HG02571 (cell line): ENCODE measurements at regions not wholly inside any gene's neighbourhood (a gene's known extent, or its start where the extent isn't known, plus 50 kb on each side); places are given as distances from the start of the nearest gene placed in this dataset.

Experiments used
- ATAC-seq: cut with Tn5 transposase; IDR thresholded peaks from one replicate; pipeline ENCODE4 v1.9.1; 2021; ENCODE audit warnings: mild to moderate bottlenecking, moderate library complexity; ENCODE audit not compliant: unreplicated experiment

GRCh38 chr9:115598751-115599150 is 480.8 kb upstream of the TNC start:
- ATAC-seq: no peak

- ATAC-seq: no peak
Measured at GRCh38 chr9:115599898-115600297, 481.9 kb upstream of the TNC start.

GRCh38 chr9:115601434-115601833 is 483.5 kb upstream of the TNC start:
- no peak for ATAC-seq

GRCh38 chr9:115604831-115605483 is 487.0 kb upstream of the TNC start:
- no peak for ATAC-seq

- ATAC-seq: no peak
Measured at GRCh38 chr9:115606838-115607237, 488.9 kb upstream of the TNC start.

- ATAC-seq: no peak
Measured at GRCh38 chr9:115614326-115614999, 496.5 kb upstream of the TNC start.

- ATAC-seq: no peak
Measured at GRCh38 chr9:115615000-115615401, 497.0 kb upstream of the TNC start.

- no peak for ATAC-seq
Measured at GRCh38 chr9:115615821-115616665, 498.1 kb upstream of the TNC start.

- no peak for ATAC-seq
Measured at GRCh38 chr9:115616666-115617239, 498.8 kb upstream of the TNC start.

GRCh38 chr9:115625251-115625650 is 507.3 kb upstream of the TNC start:
- ATAC-seq: no peak

GRCh38 chr9:115625954-115626353 is 508.0 kb upstream of the TNC start:
- ATAC-seq: no peak

- ATAC-seq: no peak
Measured at GRCh38 chr9:115627511-115627910, 509.6 kb upstream of the TNC start.

- ATAC-seq: no peak
Measured at GRCh38 chr9:115628426-115628825, 510.5 kb upstream of the TNC start.

- ATAC-seq: no peak
Measured at GRCh38 chr9:115629879-115630840, 512.2 kb upstream of the TNC start.

- ATAC-seq: no peak
Measured at GRCh38 chr9:115632391-115632790, 514.4 kb upstream of the TNC start.

GRCh38 chr9:115633104-115633503 is 515.1 kb upstream of the TNC start:
- no peak for ATAC-seq

- ATAC-seq: no peak
Measured at GRCh38 chr9:115635680-115636383, 517.8 kb upstream of the PAPPA start.

GRCh38 chr9:115636596-115636995 is 517.0 kb upstream of the PAPPA start:
- no peak for ATAC-seq

GRCh38 chr9:115637661-115638060 is 515.9 kb upstream of the PAPPA start:
- ATAC-seq: no peak

GRCh38 chr9:115640887-115641286 is 512.7 kb upstream of the PAPPA start:
- ATAC-seq: no peak
